ENCODE measurements at regions not wholly inside any gene's neighbourhood (a gene's known extent, or its start where the extent isn't known, plus 50 kb on each side); places are given as distances from the start of the nearest gene placed in this dataset.
A peak's percentile ranks its signal among the peaks of the same experiment; 100 is the strongest.

DNA sequence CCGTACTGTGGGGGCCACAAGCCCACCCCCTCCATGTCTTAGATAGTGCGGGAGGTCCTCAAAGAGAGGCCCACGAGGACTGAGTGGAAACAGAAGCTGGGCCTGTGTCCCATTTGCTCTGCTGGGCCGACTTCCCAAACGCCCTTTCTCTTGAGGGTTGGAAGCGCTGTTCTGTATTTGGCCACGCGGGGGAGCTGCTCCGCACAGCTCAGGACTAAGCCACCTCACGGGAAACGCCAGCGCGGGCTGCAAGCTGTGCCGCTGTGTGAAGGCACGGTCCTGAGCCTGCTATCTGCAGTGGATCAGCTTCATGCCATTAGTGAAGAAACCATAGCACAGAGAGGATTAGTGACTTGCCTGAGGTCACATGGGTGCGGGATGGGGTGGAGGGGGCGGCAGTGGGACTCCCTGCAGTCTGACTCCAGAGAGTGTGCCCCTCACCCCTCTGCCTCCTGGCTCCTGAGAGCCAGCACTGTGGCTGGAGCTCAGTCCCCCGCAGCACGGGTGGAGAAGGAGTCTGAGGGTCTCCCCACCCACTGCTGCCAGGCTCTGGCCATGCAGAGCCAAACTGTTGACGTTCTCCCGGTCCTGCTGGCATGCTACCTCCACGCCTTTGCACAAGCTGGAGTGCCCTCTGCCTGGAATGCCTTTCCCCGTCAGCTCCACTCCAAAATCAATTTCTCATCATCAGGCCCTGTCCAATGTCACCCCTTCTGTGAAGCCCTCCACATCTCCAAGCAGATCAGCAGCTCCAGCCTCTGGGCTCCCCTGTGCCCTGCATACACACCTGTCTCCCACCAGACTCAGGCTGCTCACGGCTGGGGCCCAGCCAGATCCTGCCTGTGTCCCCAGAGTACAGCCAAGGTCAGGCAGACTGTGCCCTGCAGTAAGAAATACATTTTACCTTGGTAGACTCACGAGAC lies 51.5 kb upstream of the LRRC32 start:
- intact Hi-C loops (cut with micrococcal nuclease), result no loop called here
- peak; percentile 95 for ATAC-seq (ENCODE audit: low read depth)
- Mint-ChIP-seq H3K27ac (no peak overlapping the region), H3K36me3 (ENCODE audit: low read depth) (no peaks in the 10 kb centered on the region), H3K27me3 (peaks cover 38% of the 10 kb centered on the region), H3K9me3 (no peaks in the 10 kb centered on the region), H3K4me3 (no peak overlapping the region), H3K4me1 (peaks cover 5% of the 10 kb centered on the region)
- TF ChIP-seq, protein P1, sequence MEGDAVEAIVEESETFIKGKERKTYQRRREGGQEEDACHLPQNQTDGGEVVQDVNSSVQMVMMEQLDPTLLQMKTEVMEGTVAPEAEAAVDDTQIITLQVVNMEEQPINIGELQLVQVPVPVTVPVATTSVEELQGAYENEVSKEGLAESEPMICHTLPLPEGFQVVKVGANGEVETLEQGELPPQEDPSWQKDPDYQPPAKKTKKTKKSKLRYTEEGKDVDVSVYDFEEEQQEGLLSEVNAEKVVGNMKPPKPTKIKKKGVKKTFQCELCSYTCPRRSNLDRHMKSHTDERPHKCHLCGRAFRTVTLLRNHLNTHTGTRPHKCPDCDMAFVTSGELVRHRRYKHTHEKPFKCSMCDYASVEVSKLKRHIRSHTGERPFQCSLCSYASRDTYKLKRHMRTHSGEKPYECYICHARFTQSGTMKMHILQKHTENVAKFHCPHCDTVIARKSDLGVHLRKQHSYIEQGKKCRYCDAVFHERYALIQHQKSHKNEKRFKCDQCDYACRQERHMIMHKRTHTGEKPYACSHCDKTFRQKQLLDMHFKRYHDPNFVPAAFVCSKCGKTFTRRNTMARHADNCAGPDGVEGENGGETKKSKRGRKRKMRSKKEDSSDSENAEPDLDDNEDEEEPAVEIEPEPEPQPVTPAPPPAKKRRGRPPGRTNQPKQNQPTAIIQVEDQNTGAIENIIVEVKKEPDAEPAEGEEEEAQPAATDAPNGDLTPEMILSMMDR (IDR thresholded peaks at IDR 0.05), result peak; percentile 2
- DNase-seq, result peak; percentile 66
- ChIA-PET CTCF (interaction anchor here (0.6 to 1.9 kb wide), 9 partner anchors 10 to 566 kb away, joined by 3 to 11 read pairs (median 3); no protein-coding TSS in a partner anchor), POLR2A (no interaction called here)

DNA sequence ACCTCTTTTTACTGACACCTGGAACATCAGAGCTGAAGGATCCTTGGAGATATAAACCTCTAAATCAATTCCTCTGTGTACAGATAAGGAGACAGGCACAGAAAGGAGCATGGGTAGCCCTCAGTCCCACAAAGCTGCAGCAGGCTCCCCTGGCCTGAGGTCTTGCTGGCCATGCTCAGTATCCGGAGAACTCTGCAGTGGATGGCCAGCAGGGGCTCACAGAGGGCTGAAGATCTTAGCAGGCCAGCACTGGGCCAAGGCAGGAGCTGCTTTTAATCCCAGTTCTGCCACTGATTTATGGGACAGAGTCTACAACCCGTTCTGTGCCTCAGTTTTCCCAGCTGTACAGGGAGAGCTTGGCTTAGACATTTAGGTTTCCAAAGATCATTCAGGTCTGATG lies 52.6 kb upstream of the LRRC32 start:
- Mint-ChIP-seq H3K4me3 (no peak overlapping the region), H3K27ac (no peak overlapping the region), H3K27me3 (peaks cover 42% of the 10 kb centered on the region), H3K9me3 (no peaks in the 10 kb centered on the region), H3K36me3 (ENCODE audit: low read depth) (no peaks in the 10 kb centered on the region), H3K4me1 (peaks cover 5% of the 10 kb centered on the region)
- intact Hi-C loops (cut with micrococcal nuclease), result no loop called here
- ChIA-PET POLR2A (no interaction called here), CTCF (interaction anchor here (0.7 to 1.9 kb wide), 2 partner anchors 196 to 567 kb away, joined by 3 to 11 read pairs; no protein-coding TSS in a partner anchor)
- ATAC-seq (ENCODE audit: low read depth), result no peak
- no peak for DNase-seq
- TF ChIP-seq, protein P1 (IDR thresholded peaks at IDR 0.05), result no peak

DNA sequence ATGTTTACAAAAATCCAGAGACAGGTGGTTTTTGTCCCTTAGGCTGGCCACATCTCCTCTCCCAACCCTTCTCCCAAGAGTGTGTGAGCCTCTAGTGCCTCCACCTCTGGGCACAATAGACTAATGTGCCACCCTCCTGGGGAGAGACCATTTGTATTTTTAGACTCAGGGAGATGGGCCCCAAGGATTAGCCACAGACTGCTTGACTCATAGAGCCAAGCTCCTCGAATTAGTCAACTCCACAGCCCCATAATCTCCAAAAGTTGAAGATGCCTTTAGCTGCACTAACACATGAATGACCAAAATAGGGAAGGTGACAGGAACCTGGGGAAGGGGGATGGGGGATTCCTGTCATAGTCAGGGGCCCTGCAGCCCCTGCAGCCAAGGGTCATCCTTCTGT lies 53.0 kb upstream of the LRRC32 start:
- H3K4me1 Mint-ChIP-seq, result peaks cover 5% of the 10 kb centered on the region
- TF ChIP-seq, protein P1 (IDR thresholded peaks at IDR 0.05), result no peak
- no peak for ATAC-seq (ENCODE audit: low read depth)
- DNase-seq, result no peak
- no peak overlapping the region for H3K27ac Mint-ChIP-seq
- POLR2A ChIA-PET, result no interaction called here
- H3K4me3 Mint-ChIP-seq, result no peak overlapping the region
- CTCF ChIA-PET, result no interaction called here
- intact Hi-C loops (cut with micrococcal nuclease), result no loop called here
- H3K9me3 Mint-ChIP-seq, result no peaks in the 10 kb centered on the region
- peaks cover 42% of the 10 kb centered on the region for H3K27me3 Mint-ChIP-seq
- H3K36me3 Mint-ChIP-seq (ENCODE audit: low read depth), result no peaks in the 10 kb centered on the region

DNA sequence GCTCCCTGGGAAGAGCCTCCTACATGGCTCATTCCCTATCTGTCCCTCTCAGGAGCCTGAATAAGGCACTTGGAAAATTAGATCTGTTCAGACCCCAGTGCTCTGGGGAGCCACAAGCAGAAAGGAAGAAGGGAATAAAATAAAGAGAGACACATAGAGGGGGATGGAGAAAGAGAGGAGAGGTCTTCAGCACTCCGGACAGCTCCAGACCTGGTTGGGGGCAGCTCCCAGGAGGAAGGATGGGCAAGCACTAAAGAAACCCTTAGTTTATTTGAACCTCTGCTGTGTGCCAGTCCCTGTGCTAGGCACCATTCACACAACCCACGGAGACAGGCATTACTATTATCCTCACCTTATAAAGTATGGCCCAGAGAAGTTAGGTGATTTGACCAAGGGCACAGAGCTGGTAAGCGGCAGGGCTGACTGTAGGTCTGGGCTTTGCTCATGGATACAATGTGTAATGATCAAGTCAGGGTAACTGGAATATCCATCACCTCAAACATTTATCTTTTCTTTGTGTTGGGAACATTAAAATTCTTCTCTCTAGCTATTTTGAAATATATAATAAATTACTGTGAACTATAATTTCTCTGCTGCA lies 53.7 kb upstream of the LRRC32 start:
- H3K4me1 Mint-ChIP-seq, result peaks cover 5% of the 10 kb centered on the region
- ATAC-seq (ENCODE audit: low read depth) (no peak), DNase-seq (no peak)
- H3K4me3 Mint-ChIP-seq, result no peak overlapping the region
- H3K27me3 Mint-ChIP-seq, result peaks cover 42% of the 10 kb centered on the region
- H3K36me3 Mint-ChIP-seq (ENCODE audit: low read depth), result no peaks in the 10 kb centered on the region
- intact Hi-C loops (cut with micrococcal nuclease), result no loop called here
- TF ChIP-seq, protein P1 (IDR thresholded peaks at IDR 0.05), result no peak
- ChIA-PET CTCF (interaction anchor here (1.2 kb wide), 1 partner anchor 9 kb away, joined by 5 read pairs; no protein-coding TSS in a partner anchor), POLR2A (no interaction called here)
- H3K27ac Mint-ChIP-seq, result no peak overlapping the region
- no peaks in the 10 kb centered on the region for H3K9me3 Mint-ChIP-seq

DNA sequence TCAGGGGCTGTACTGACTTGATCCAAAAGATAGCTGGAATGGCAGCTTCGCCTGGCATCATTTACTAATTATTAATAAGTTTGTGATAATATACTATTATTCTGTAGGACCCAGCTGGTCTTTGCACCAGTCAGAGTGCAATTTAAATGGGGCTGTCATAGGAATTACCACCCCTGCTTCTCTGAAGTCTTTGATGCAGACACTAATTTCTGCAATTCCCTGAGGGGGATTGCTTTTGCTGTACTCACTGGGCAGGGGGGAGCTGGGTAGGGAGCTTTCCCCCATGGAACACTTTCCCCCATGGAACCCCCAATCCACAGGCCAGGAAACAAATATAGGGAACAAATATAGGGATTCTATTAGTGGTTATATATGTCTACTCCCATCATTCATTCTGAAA lies 54.9 kb upstream of the TSKU start:
- Mint-ChIP-seq H3K27me3 (peaks cover 33% of the 10 kb centered on the region), H3K4me1 (no peaks in the 10 kb centered on the region), H3K4me3 (no peak overlapping the region), H3K27ac (no peak overlapping the region), H3K9me3 (no peaks in the 10 kb centered on the region), H3K36me3 (ENCODE audit: low read depth) (no peaks in the 10 kb centered on the region)
- ATAC-seq (ENCODE audit: low read depth) (no peak), DNase-seq (no peak)
- POLR2A ChIA-PET, result no interaction called here
- intact Hi-C loops (cut with micrococcal nuclease), result no loop called here
- CTCF ChIA-PET, result no interaction called here
- TF ChIP-seq, protein P1 (IDR thresholded peaks at IDR 0.05), result no peak

Measured in activated B cell treated with CpG ODN at 0.5 μM for 24 hours (primary cell).